ENCODE measurements at regions not wholly inside any gene's neighbourhood (a gene's known extent, or its start where the extent isn't known, plus 50 kb on each side); places are given as distances from the start of the nearest gene placed in this dataset.

- TF ChIP-seq SP1 (IDR thresholded peaks at IDR 0.05) (no peak), JUND (IDR thresholded peaks at IDR 0.05) (no peak), CTCF (IDR thresholded peaks at IDR 0.05; ENCODE audit: low read depth, low read length, missing input control) (no peak), MAX (IDR thresholded peaks at IDR 0.05) (no peak), TAF1 (conservative IDR thresholded peaks at IDR 0.05) (no peak), HNF4A (conservative IDR thresholded peaks at IDR 0.05) (no peak), YY1 (IDR thresholded peaks at IDR 0.05) (no peak), EGR1 (IDR thresholded peaks at IDR 0.05; ENCODE audit: low read depth in 2 of 2) (no peak), REST (IDR thresholded peaks at IDR 0.05) (no peak), GABPA (IDR thresholded peaks at IDR 0.05 in 1 of 2, conservative IDR thresholded peaks at IDR 0.05 in 1 of 2) (no peak), RAD21 (IDR thresholded peaks at IDR 0.05) (no peak), RXRA (IDR thresholded peaks at IDR 0.05) (no peak), NR2F2 (IDR thresholded peaks at IDR 0.05) (no peak), FOXA2 (IDR thresholded peaks at IDR 0.05) (no peak), ATF3 (IDR thresholded peaks at IDR 0.05) (no peak), FOXA1 (IDR thresholded peaks at IDR 0.05) (no peak), HNF4G (IDR thresholded peaks at IDR 0.05) (no peak)
- no peaks in the 10 kb centered on the region for H3K36me3 ChIP-seq (ENCODE audit: control insufficient read depth in 4 of 4, insufficient read depth in 3 of 4, low read depth in 1 of 4, low read length in 3 of 4)
- no peak for DNase-seq (ENCODE audit: low spot score)
- no peak overlapping the region for H3K9ac ChIP-seq (ENCODE audit: low read depth in 1 of 2, low read length in 2 of 2)
- no peaks in the 10 kb centered on the region for H3K9me3 ChIP-seq (ENCODE audit: control insufficient read depth in 4 of 4, low read length in 3 of 4)
- H3K4me3 ChIP-seq (ENCODE audit: low read depth in 1 of 3, low read length in 3 of 3): no peak overlapping the region
- no peaks in the 10 kb centered on the region for H3K4me1 ChIP-seq (ENCODE audit: control insufficient read depth in 4 of 4, insufficient read depth in 4 of 4, low read length in 3 of 4)
- H3K27me3 ChIP-seq (ENCODE audit: control insufficient read depth in 4 of 4, insufficient read depth in 4 of 4, low read length in 3 of 4): no peaks in the 10 kb centered on the region
- H3K27ac ChIP-seq (ENCODE audit: low read depth in 1 of 2, low read length in 2 of 2): no peak overlapping the region
These were observed 110.8 kb downstream of the SUCLA2 start for GRCh38 chr13:47890146-47890814.

- Histone ChIP-seq H3K9me3 (ENCODE audit: control insufficient read depth in 4 of 4, low read length in 3 of 4) (no peaks in the 10 kb centered on the region), H3K36me3 (ENCODE audit: control insufficient read depth in 4 of 4, insufficient read depth in 3 of 4, low read depth in 1 of 4, low read length in 3 of 4) (no peaks in the 10 kb centered on the region), H3K27me3 (ENCODE audit: control insufficient read depth in 4 of 4, insufficient read depth in 4 of 4, low read length in 3 of 4) (no peaks in the 10 kb centered on the region), H3K27ac (ENCODE audit: low read depth in 1 of 2, low read length in 2 of 2) (no peak overlapping the region), H3K4me1 (ENCODE audit: control insufficient read depth in 4 of 4, insufficient read depth in 4 of 4, low read length in 3 of 4) (no peaks in the 10 kb centered on the region), H3K9ac (ENCODE audit: low read depth in 1 of 2, low read length in 2 of 2) (no peak overlapping the region), H3K4me3 (ENCODE audit: low read depth in 1 of 3, low read length in 3 of 3) (no peak overlapping the region)
- 93% methylated on average over 4 of the region's 4 CpGs for WGBS
- DNase-seq (ENCODE audit: low spot score): no peak
- TF ChIP-seq HNF4G (IDR thresholded peaks at IDR 0.05): no peak
- no peak for TF ChIP-seq FOXA1 (IDR thresholded peaks at IDR 0.05)
- TF ChIP-seq HNF4A (conservative IDR thresholded peaks at IDR 0.05): no peak
These were observed 114.8 kb downstream of the SUCLA2 start for GRCh38 chr13:47886314-47886713.
